Endometrium (tissue), 2 donors: ENCODE measurements at regions not wholly inside any gene's neighbourhood (a gene's known extent, or its start where the extent isn't known, plus 50 kb on each side); places are given as distances from the start of the nearest gene placed in this dataset.
"Not testable (repeated sequence)": the region's sequence is repeated elsewhere in the genome, so short reads cannot be mapped to it uniquely, and the experiment has no call there.

Source experiments
- FAIRE-seq: peaks from 2 replicates; lab custom pipeline; 2012; peaks lifted over from hg19 to GRCh38; lab: Jason Lieb, UNC
- donor health status: control.
- donor health status: control.

DNA sequence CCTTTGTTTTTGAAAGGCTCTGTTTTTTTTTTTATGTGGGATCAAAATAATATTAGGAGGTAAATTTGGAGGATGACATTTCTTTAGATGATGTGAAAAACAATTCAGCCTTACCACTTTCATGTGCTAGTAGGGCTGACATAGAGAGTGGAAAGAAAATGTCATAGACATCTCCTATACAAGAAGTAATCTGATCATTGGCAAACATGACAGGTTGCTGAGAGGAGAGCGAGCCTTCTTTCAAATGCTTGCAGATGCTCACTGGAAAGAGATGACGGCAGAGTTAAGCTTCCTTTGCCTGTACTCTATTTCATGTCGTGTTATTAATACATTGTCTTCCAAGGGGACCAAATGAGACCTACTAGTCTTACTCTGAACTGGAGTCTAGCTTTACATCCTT is 160.1 kb upstream of the DAP start:
- no peak for FAIRE-seq

DNA sequence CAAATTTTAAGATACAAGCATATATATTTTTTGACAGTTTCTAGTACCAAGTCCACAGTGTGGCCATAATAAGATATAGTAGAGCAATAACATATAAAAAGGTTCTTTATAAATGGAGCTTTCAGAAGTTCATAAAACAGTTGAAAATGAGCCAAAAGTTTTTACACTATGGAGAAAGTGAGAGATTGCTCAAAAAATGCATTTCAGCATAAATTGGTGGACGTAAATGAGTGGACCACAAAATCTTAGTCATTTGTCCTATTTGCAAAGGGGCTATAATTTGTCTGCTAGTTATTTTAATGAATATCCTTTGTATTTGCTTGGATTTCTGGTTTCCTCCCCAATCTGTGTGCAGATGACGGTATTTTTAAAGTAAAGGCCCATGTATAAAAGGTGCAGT is 159.4 kb upstream of the DAP start:
- no peak for FAIRE-seq

DNA sequence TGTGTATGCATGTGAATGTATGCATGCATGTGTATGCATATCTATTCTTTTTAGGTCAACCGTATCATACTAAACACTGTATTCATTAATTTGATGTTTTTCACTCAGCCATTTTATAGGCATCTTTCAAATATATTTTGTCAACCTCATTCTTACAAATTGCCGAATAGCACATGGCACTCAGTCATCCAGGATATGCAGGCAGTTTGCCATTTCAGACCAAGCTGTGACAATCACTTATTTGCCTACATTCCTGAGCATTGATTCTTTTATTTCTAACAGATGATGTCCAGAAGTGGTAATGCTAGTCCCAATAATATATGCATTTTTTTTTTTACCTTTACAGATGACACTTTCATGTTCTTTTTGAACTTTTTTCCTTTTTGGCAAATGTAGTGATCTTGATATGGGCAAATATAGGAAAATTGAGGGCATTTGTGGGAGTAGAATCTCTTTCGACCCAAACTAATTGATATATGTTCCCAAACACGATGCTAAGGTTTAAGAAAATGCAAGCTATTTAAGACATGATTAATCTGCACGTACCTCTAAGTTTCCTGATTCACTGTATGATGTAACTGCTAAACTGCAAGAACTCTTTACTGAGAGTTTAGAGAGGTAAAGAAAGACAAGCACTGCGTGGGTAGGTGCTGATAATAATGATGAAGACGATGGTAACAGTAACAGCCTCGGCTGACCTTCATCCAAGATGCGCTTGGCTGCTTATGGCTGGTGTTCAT is 153.9 kb upstream of the DAP start:
- FAIRE-seq: no peak

DNA sequence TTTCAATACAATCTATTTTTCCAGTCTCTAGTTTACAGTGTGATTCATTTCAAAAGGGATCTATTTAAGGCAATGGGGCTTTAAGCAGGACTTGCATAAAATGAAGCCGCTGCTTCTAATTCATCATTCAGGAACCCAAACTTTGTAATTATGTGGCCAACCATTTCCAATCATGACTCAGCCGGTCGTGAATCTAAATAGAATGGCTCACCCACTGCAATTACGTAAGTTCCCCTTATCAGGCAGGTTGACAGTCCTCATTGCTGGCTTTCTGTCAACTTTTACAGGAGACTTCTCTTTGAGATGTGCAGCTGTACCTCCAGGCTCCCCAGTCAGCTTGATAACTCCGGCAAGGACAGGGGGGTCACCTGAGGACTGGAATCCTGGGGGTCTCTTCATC is 152.8 kb upstream of the DAP start:
- FAIRE-seq: no peak

DNA sequence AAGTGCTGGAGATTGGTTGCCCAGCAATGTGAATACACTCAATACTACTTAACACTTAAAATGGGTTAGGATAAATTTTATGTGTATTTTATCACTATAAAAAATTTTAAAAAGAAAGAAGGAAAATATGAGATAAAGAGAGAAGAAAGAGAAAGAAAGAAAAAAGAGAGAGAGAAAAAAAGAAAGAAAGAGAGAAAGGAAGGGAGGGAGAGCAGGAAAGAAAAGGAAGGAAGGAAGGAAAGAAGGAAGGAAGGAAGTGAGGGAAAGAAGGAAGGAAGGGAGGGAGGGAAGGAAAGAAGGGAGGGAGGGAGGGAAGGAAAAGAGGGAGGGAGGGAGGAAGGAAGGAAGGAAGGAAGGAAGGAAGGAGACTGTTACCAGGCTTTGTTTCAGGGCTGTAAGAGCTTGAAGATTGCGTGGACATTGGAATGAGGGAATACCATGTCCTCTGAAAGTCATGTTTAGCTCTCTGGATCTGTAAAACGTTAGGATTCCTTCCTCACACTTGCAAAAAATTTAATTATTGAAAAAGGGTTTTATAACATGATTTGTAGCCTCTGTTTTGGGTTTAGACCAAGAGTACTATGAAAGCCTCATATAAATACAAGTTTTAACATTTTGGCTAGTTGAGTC is 152.3 kb upstream of the DAP start:
- FAIRE-seq: no peak

DNA sequence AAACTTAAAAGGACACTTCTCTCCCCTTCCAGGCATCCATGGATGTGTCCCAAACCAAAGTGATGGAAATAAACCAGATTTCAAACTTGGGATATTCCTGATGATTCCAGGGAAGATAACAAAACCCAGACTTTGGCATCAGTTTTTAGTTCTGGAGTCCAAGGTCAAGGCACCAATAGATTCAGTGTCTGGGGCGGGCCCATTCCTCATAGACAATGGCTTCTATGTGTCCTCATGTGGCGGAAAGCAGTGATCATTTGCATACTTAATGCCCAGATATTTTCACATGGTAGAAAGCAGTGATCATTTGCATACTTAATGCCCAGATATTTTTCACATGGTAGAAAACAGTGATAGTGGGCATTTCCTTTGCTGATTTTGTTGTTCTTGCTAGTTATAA is 151.4 kb upstream of the DAP start:
- FAIRE-seq: no peak

DNA sequence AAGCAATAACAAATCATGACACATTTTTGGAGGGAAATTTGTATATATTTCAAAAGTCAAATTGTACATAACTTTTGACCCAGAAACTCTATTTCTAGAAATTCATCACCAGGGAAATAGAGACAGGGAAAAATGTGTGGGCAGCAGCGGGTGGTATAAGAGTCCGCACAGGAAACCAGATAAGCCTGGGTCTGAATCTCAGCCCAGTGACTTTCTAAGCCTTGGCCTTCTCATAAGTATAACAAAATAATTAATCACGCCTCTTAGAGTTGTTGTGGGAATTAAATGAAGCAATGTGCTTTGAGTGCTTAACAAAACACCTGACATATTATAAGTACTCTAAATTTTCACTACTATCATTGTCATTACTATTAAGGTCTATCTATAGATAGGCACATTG is 149.2 kb upstream of the DAP start:
- no peak for FAIRE-seq

DNA sequence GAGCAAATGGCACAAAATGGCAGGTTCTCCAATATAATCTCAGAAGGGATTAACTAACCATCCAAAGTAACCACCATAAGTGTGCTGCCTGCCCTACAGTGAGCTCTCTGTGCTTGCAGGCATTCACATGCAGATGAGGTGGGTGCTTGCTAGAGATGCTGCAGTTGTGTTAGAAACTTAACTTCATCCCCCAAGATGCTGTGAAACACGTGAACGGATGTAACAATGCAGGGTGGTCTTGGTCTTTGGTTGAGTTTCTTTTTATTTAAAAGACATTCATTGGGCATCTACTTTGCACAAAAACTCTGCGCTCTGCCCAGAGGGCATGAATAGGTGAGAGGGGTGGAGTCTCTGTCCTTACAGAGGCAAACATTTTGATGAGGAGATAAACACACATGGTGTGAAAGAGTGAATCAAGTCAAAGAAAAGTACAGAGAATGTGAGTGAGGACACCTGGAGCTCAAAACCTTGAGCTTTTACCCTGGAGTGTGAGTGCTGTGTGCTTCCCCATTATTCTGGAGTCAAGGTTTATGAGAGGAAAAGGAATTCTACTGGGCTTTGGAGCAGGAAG is 143.9 kb upstream of the DAP start:
- no peak for FAIRE-seq

DNA sequence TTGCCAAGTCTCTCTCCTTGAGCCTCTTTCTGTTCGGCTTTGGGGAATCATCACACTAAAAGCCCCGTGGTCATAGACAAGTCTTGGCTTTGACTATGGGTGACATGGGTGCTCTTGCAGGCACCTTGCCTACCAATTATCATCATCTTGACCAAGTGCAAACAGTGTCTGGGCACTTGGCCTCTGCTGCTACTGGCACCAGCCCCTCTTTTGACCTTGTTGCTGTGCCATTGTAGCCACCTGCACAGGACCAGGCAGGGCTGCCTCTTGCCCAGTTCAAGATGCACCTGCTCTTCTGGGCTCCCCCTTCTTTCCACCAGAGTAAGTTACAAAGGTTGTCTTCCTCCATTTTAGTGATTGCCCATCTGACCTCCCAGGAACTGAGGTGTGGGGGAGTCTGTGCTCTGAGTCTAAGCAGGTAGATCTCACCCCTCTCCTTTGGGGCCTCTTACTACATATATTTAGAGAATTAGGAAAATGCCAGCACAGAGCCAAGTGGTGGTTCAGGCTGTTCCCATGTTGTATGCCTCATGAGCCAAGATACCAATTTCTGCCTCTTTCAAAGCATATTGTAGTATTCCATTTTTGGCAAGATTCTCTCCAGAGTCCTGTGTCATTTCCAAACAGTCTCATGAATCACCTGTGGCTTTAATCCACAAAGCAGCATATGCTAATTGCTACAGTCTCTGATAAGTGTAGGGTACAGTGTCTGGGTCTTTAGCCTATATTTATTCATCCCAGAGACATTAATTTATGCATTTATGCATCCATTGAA is 142.9 kb upstream of the DAP start:
- FAIRE-seq: no peak

DNA sequence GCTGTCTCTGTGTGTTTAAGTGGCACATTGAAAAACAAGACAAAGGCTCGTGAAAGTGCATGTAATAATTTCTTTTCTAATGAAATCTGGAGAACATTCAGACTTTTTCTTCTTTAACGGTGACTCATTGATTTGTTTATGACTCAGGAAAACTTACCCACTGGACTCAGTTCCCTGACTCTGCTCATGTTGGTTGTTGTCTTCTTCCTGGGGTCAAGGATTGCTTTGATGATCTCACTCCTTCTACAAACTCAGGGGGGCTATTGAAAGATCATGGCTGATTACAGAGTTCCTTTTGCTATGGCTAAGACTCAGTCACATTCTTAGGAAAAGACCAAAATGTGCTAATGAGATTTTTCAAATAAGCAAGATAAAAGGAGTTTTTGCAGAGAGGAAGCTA is 141.1 kb upstream of the DAP start:
- FAIRE-seq: no peak

DNA sequence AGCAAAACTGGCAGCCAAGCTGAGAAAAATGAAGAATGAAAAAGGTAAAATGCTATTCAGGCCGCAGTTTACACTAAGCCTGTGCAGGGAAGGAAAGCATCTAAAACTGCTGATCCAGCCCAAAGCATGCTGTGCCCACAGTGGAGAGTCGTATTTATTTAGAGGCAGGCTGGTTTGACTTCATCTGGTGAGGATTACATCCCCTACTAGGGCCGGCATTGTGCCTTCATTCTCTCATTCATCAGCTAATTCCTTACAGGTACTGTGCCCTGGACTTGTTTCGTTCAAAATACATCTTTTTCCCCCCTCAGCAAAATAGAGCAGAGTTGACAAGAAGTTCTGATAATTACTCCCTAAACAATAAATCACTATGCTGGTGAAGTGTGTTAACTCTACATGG is 137.5 kb upstream of the DAP start:
- FAIRE-seq: no peak

DNA sequence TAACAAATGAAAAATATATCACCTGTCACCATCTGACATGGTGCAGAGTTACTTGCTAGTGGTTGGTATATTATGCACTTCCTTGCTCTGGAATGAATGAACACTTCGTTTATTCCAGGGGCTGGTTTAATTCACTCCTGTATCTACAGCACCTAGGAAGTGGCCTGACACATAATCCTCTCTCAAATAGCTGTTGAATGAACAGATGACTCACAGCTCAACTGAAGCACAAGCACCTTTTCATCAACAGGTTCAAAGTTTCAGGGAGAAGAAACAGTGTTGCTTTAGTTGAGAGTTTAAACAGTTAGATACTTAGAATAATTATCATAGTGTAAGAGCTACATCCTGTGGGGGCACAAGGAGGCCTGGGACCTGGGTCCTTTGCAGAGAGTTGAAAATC is 135.0 kb upstream of the DAP start:
- no peak for FAIRE-seq

DNA sequence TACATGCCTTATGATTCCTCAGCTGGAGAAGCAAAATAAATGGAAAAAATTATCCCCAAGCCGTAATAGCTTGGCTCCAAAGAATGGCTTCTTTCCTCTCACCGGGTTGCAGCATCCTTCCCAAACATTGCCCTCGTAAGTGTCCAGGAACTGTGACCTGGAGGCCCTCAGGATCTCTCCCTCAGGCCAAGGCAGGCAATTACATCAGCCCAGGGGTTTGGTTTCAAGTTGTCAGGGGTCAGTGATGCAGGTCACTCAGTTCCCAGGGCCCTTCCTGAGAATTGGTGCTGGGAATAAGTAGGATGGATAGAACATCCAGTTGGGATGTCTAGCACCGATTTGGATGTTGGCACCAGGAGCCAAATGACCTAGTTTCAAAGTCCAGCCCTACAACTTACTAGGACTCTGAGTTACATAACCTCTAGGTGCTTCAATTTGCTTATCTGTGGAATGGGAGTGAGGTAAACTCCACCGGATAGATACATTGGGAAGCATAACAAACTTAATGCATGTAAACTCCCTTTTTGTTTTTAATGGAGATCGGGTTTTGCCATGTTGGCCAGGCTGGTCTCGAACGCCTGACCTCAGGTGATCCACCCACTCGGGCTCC is 133.5 kb upstream of the DAP start:
- no peak for FAIRE-seq

DNA sequence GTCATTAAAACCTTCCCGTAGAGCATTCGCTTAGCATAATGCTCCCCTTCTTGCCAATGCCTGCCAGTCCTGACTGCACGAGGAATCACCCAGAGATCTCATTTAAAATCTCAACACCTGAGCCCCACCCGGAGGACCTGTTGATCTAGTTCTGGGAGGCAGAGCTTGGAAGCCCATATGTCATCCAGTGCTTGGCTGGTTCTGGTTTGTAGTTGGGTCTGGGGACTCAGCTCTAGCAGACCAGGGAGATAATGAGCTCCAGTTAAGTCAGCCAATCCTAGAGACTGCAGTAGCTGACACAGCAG is 131.8 kb upstream of the DAP start:
- no peak for FAIRE-seq

DNA sequence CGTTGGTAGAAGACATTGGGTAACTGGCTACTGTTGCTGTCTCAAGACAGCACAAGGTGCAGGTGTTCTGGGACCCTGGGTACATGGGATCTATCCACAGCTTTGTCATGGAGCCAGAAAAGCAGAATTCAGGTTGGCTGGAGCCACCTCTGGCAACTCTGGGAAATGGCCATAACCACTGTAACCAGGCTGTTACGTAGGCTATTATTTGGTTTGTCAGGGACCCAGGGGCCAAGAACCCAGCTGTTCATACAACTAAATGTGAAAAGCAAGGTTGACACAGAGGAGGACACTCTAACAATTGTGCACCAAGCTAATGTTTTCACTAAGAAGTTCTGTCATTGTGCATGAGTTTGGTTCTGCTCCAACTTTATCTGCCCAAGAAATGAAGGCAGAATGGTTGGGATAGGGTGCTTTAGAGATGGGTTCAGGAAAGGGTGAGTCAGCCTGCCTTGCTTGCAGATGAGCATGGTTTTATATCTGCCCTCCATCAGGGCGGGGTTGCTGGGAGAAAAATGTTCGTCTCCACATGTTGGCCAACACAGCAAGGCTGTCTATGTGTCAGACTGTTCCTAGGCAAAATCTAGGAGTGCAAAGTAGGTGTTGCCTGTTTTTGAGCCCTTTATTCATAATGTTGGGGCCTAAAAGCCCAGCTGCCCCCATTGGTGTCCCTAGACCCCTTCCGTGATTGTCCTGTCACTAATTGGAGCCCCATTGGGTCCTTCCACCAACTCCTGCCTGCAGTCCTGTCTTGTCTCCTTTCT is 131.3 kb upstream of the DAP start:
- no peak for FAIRE-seq

DNA sequence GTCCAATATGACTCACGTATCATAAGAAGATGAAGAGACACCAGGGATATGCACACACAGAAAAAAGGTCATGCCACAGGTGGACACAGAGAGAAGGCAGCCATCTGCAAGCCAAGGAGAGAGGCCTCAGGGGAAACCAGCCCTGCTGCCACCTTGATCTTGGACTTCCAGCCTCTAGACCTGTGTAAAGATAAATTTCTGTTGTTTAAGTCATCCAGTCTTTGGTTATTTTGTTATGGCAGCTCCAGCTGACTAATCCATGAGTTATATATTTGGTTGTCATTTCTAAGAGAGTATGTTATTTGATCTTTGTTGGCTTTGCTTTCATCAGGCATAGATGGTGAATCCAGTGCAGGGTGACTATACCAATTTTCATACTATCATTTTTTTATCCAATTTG is 130.2 kb upstream of the DAP start:
- FAIRE-seq: no peak

DNA sequence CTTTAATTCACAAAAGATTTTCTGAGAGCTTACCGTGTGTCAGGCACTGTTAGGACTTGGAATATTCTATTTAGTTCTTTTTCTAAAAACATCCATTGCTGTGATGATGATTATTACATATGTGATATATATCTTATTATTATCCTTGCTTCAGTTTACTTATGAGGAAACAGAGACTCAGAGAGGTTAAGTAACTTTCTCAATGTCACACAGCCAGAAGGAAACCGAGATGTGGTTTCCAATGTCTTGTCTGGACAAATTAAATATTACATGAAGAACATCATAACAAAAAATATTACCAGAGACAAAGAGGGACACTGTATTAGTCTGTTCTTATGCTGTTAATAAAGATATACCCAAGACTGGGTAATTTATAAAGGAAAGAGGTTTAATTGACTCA is 125.5 kb upstream of the DAP start:
- no peak for FAIRE-seq

DNA sequence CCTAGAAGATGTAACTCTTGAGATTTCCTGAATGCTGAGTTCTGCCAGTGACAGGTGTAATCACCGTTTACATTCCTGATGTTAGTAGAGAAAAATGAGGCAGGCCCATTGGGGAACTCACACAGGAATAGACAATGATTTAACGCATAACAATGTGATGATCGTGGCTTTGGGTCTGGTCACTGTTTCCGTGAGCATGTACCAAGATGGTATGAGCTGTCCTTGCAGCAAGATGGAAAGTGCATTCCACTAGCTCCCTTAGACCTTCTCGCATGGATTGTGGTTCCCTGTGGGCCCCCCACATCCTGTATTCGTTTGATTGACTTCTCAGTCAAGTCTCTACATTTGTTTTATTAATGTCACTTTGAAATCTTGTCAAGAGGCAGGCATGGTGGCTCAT is 124.0 kb upstream of the DAP start:
- no peak for FAIRE-seq

DNA sequence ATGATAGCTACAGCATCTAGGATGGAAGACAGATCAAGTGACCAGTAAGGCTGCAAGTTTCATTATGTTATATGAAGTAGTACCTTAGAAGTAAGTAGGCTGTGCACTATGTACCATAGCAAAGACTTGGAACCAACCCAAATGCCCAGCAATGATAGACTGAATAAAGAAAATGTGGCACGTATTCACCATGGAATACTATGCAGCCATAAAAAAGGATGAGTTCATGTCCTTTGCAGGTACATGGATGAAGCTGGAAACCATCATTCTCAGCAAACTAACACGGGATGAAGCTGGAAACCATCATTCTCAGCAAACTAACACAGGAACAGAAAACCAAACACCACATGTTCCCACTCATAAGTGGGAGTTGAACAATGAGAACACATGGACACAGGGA is 122.9 kb upstream of the DAP start:
- not testable (repeated sequence) for FAIRE-seq

DNA sequence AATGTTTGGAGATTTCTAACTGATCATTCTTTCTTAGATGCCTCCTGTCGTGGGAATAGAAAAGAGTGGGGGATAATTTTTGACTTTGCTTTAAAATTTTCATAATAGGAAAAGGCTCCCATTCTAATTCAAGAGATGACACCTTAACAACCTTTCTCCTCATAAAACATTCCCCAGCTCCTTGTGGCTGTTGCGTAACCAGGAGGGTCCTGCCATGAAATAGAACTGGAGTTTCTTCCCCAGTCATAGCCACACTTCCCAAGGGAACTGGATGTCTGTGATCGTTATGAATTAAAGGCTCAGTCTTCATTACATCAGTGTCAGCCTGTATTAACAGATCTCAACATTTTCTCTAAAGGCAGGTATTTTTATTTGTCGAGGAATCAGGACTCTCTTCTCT is 119.9 kb upstream of the DAP start:
- no peak for FAIRE-seq

DNA sequence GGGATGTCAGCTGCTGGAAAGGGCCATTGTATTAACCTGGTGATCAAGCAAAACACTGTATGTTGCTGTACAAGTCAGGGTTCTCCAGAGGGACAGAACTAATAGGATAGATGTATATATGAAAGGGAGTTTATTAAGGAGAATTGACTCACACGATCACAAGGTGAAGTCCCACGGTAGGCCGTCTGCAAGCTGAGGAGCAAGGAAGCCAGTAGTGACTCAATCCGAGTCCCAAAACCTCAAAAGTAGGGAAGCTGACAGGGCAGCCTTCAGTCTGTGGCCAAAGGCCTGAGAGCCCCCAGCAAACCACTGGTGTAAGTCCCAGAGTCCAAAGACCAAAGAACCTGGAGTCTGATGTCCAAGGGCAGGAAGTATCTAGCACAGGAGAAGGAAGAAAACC is 116.0 kb upstream of the DAP start:
- not testable (repeated sequence) for FAIRE-seq
